AG09319 (cell line): ENCODE measurements at regions not wholly inside any gene's neighbourhood (a gene's known extent, or its start where the extent isn't known, plus 50 kb on each side); places are given as distances from the start of the nearest gene placed in this dataset.

Source experiments
- DNase-seq: peaks from one replicate; pipeline ENCODE4 v3.0.0-alpha.2; 2010; ENCODE audit warnings: low read depth; ENCODE audit errors: extremely low read depth
- CTCF ChIP-seq: IDR thresholded peaks from 2 replicates; pipeline ENCODE4 v1.5.1; 2011; ENCODE audit warnings: low read depth, mild to moderate bottlenecking, inconsistent platforms, low read length, moderate library complexity

GRCh38 chr2:140011287-140011686, 1231.1 kb upstream of the NXPH2 start:
- TF ChIP-seq CTCF, result no peak
- DNase-seq, result no peak

- no peak for TF ChIP-seq CTCF
- no peak for DNase-seq
Measured at GRCh38 chr2:140002110-140002509, 1221.9 kb upstream of the NXPH2 start.

- TF ChIP-seq CTCF, result no peak
- no peak for DNase-seq
Measured at GRCh38 chr2:139992711-139993345, 1212.6 kb upstream of the NXPH2 start.

GRCh38 chr2:139992078-139992477, 1211.9 kb upstream of the NXPH2 start:
- no peak for TF ChIP-seq CTCF
- DNase-seq, result no peak

GRCh38 chr2:139990646-139991335, 1210.6 kb upstream of the NXPH2 start:
- TF ChIP-seq CTCF, result no peak
- DNase-seq, result no peak

- no peak for DNase-seq
- no peak for TF ChIP-seq CTCF
Measured at GRCh38 chr2:139969323-139969722, 1189.1 kb upstream of the NXPH2 start.

GRCh38 chr2:139968588-139968987, 1188.4 kb upstream of the NXPH2 start:
- TF ChIP-seq CTCF, result no peak
- no peak for DNase-seq
